NOMO-1 (cell line): ENCODE measurements at regions not wholly inside any gene's neighbourhood (a gene's known extent, or its start where the extent isn't known, plus 50 kb on each side); places are given as distances from the start of the nearest gene placed in this dataset.
"Not testable (repeated sequence)": the region's sequence is repeated elsewhere in the genome, so short reads cannot be mapped to it uniquely, and the experiment has no call there.

ENCODE experiments used
- DNase-seq, 2 experiments: peaks; one replicate each; lab custom pipeline; 2025; ENCODE audit not compliant: unreplicated experiment in 2 of 2; lab: John Stamatoyannopoulos, UW

GRCh38 chr10:118805146-118805545 lies 50.4 kb upstream of the CACUL1 start:
- DNase-seq: no peak

GRCh38 chr10:118807512-118808305 lies 52.9 kb upstream of the CACUL1 start:
- DNase-seq: no peak

- DNase-seq: no peak
These were observed 54.0 kb upstream of the CACUL1 start for GRCh38 chr10:118808601-118809356.

GRCh38 chr10:118809357-118810220 lies 54.8 kb upstream of the CACUL1 start:
- peak in 1 of 2 experiments; percentile 16 for DNase-seq

GRCh38 chr10:118810796-118811505 lies 56.2 kb upstream of the CACUL1 start:
- no peak for DNase-seq

- no peak for DNase-seq
These were observed 57.1 kb upstream of the CACUL1 start for GRCh38 chr10:118811675-118812392.

GRCh38 chr10:118812393-118812740 lies 57.6 kb upstream of the CACUL1 start:
- no peak for DNase-seq

- not testable (repeated sequence) for DNase-seq
These were observed 58.2 kb upstream of the CACUL1 start for GRCh38 chr10:118813001-118813400.

GRCh38 chr10:118816471-118817168 lies 61.9 kb upstream of the CACUL1 start:
- no peak for DNase-seq

- DNase-seq: no peak
These were observed 62.7 kb upstream of the CACUL1 start for GRCh38 chr10:118817328-118818068.

- DNase-seq: no peak
These were observed 64.0 kb upstream of the CACUL1 start for GRCh38 chr10:118818621-118819221.

GRCh38 chr10:118820326-118821116 lies 65.8 kb upstream of the CACUL1 start:
- DNase-seq: no peak

GRCh38 chr10:118823256-118823907 lies 68.6 kb upstream of the CACUL1 start:
- DNase-seq: no peak

GRCh38 chr10:118827053-118827452 lies 72.3 kb upstream of the CACUL1 start:
- no peak for DNase-seq

GRCh38 chr10:118827466-118828155 lies 72.8 kb upstream of the CACUL1 start:
- no peak for DNase-seq

- DNase-seq: peak; percentile 73 to 74
These were observed 77.5 kb upstream of the CACUL1 start for GRCh38 chr10:118832241-118832651.
